ENCODE measurements at regions not wholly inside any gene's neighbourhood (a gene's known extent, or its start where the extent isn't known, plus 50 kb on each side); places are given as distances from the start of the nearest gene placed in this dataset.
"Not testable (repeated sequence)": the region's sequence is repeated elsewhere in the genome, so short reads cannot be mapped to it uniquely, and the experiment has no call there.

- DNase-seq (ENCODE audit: low spot score) = no peak
Measured at GRCh38 chr15:57878573-57878972, 172.1 kb downstream of the POLR2M start.

- DNase-seq (ENCODE audit: low spot score) = no peak
Measured at GRCh38 chr15:57881361-57881760, 174.8 kb downstream of the POLR2M start.

- DNase-seq (ENCODE audit: low spot score) = no peak
Measured at GRCh38 chr15:57881972-57882371, 175.5 kb downstream of the POLR2M start.

DNA sequence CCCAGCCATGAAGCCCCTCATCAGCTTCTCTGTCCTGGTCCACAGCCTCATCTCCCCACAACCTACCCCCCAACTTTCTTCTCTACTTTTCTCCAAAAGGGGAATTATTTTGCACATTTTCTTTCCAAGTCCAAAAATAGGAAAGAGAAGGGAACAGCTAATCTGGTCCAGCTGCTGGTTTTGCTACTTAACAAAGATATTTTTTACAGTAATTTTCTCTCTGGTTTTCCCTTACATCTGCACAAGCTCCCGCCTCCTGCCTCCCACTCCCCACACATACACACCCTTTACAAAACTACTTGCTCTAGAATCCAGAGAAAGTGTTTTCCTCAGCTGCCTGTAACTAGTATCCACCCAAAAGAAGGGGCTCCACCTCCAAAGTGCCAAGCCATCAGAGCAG is 177.2 kb downstream of the POLR2M start:
- DNase-seq (ENCODE audit: low spot score) = no peak

GRCh38 chr15:57884936-57885335 is 178.4 kb downstream of the POLR2M start:
- no peak for DNase-seq (ENCODE audit: low spot score)

DNA sequence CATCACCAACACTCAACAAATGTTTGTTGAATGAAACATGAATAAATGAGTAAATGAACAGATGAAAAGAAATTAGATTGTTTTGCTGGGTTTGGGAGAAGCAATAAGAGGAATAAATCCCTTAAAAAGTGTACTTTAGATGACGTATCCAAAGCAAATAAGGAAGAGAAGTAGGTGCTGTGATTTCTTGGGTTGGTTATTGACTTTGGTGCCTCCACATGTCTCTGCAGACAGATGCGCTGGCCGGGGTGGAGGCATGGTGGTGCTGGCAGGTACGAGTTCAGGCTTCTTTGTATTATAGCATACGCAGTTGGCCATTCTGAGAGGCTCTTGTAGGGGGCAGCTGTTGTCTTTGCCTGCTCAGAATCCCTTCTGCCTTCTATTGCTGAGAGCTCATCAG is 178.9 kb downstream of the POLR2M start:
- no peak for DNase-seq (ENCODE audit: low spot score)

GRCh38 chr15:57887825-57888224 is 177.7 kb downstream of the ALDH1A2 start:
- no peak for DNase-seq (ENCODE audit: low spot score)

DNA sequence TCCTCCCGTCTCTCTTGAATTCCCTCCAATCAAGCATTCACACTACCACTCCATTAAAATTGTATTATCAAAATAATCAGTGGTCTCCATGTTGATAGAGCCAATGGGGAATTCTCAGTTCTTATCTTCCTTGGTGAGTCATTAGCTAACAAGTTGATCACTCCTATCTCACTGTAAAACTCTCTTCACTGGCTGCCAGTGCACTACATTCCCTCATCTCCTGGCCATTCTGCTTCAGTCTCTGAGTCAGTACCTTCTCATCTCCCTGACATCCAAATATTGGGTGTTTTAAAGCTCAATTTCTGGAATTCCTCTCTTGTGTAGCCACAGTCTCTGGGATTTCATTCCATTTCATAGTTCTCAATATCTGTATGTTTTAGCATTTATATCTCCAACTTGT is 175.2 kb downstream of the ALDH1A2 start:
- no peak for DNase-seq (ENCODE audit: low spot score)

- no peak for DNase-seq (ENCODE audit: low spot score)
Measured at GRCh38 chr15:57890878-57891277, 174.6 kb downstream of the ALDH1A2 start.

DNA sequence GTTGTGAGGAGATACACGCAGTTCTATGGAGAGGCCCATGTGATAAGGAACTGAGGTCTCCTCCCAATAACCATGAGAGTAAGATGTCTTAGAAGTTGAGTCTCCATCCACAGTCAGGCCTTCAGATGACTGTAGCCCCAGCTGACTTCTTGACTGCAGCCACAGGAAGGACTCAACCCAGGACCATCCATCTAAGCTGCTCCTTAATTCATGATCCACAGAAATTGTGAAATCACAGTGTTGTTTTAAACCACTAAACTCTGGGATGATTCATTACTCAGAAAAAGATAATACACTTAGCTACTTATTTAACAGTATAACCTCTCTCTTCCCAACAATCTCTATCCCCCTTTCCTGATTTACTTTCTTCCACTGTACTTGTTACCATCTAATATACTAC is 173.3 kb downstream of the ALDH1A2 start:
- no peak for DNase-seq (ENCODE audit: low spot score)

- DNase-seq (ENCODE audit: low spot score) = no peak
Measured at GRCh38 chr15:57893040-57893439, 172.5 kb downstream of the ALDH1A2 start.

- no peak for DNase-seq (ENCODE audit: low spot score)
Measured at GRCh38 chr15:57895291-57895690, 170.2 kb downstream of the ALDH1A2 start.

DNA sequence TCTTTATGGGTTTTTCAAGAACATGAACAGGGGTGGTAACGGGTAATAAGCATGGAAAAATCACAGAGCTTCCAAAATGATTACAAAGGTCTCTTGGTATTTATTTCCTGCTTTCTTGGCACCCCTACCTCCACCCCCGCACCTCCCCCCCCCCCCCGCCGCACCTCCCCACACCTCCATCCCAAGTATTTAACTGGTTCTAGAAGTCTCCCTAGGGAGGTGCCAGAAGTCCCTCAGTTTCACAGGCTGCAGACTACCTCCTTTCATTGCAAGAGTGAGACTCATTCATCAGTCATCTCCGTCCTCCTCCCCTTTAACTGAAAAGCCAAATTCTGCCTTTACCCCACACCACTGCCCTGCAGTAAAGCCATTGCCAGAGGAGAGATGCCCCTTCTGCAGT is 169.4 kb downstream of the ALDH1A2 start:
- no peak for DNase-seq (ENCODE audit: low spot score)

DNA sequence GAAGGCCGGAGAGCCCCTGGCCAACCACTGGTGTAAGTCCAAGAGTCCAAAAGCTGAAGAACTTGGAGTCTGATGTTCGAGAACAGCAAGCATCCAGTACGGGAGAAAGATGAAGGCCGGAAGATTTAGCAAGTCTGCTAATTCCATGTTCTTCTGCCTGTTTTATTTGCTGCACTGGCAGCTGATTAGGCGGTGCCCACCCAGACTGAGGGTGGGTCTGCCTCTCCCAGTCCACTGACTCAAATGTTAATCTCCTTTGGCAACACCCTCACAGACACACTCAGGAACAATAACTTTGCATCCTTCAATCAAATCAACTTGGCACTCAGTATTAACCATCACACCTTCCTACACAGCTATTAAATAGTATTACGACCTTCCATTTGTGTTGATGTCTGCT is 168.6 kb downstream of the ALDH1A2 start:
- not testable (repeated sequence) for DNase-seq (ENCODE audit: low spot score)

- no peak for DNase-seq (ENCODE audit: low spot score)
Measured at GRCh38 chr15:57897870-57898269, 167.6 kb downstream of the ALDH1A2 start.

GRCh38 chr15:57902155-57902554 is 163.4 kb downstream of the ALDH1A2 start:
- DNase-seq (ENCODE audit: low spot score) = no peak

Data from SK-N-DZ (cell line).